HG02798 (cell line): ENCODE measurements at regions not wholly inside any gene's neighbourhood (a gene's known extent, or its start where the extent isn't known, plus 50 kb on each side); places are given as distances from the start of the nearest gene placed in this dataset.
"Not testable (repeated sequence)": the region's sequence is repeated elsewhere in the genome, so short reads cannot be mapped to it uniquely, and the experiment has no call there.

Experiments
- ATAC-seq: cut with Tn5 transposase; IDR thresholded peaks from one replicate; pipeline ENCODE4 v1.9.1; 2021; ENCODE audit warnings: mild to moderate bottlenecking; ENCODE audit not compliant: unreplicated experiment, poor library complexity

- ATAC-seq, result not testable (repeated sequence)
These were observed 87.4 kb upstream of the FCGR1A start for GRCh38 chr1:149695066-149695465.

DNA sequence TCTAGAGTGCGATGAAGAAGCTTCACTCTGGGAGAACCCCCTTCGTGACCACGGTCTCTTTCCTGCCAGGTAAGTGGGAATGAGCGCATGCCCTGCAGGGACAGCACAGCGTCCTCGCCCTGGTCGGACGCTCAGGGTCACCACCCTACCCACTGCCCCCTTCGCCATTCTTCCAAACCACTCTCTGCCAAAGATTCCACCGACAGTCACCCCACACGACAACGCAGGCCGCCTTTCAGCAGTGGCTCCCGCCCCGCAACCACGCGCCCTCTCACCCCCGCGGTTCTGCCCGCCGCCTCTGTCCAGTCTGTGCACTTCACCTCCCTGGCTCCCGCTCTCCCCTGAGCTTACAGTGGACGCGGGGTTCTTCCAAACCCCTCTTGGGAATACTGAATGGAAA is 82.3 kb upstream of the FCGR1A start:
- ATAC-seq, result not testable (repeated sequence)

DNA sequence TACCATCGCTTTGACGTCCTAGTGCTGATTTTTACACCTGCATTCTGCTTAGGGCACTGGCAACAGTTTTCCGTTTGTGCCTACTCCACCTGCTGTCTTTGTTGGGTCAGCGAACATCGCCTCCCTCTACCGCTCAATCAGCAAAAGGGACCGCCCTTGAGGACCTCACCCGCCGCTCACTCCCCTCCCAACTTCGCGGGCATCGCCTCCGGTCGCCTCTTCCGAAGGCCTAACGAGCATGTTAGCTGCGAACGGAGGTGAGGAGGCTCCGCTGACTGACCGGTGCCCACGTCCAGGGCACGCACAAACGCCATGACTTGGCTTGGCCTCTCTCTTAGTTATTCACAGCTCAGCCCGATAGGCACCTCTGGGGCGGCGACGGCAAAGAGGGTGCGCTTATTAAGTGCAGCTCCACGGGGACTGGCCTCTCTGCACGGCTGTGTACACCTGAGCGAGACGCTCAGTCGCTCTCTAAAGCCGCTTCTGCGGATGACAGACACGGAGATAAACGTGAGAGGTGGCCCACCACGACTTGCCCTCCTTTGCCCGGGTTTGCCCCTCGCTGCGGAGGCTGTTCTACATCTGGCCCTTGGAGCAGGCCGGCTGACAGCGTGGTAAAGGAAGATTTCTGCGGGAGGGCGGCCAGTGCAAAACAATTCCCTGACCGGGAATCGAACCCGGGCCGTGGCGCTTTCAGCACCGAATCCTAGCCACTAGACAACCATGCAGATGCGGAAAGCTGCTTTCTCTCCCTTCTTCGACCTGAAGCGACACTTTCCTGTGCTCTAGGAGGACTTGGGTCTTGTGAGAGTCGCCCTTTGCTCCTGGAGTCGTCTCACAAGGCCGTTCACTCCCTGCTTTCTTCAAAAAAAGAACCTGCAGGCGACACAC is 81.6 kb upstream of the FCGR1A start:
- not testable (repeated sequence) for ATAC-seq

DNA sequence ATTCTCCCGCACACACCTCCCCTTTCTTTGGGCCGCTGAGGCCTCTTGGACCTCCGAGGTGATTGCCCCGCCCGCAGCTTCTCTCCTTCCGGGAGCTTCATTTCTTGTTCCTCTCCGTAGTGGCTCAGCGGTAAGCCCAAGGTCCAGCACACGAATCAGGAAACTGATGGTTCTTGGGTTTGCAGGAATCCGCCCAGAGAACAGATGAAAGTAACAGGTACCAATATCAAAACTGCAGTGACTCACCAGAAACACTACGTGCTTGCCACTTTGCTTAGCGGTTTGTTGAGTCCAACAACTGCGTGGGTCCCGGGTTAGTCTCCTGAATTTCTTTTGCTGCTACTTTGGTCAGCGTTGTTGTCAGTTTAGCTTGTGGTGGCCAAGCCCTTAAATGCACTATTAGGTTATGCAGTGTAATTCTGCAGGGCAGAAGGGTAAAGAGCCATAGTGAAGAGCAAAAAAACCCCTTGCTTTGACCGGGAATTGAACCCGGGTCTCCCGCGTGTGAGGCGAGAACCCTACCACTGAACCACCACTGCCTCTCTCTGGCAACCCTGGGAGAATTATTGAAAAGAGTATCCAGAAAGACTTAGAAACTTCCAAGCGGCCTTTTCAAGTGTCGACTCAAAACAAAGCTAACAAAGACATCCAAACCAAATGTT is 74.2 kb upstream of the FCGR1A start:
- ATAC-seq, result peak; percentile 82

DNA sequence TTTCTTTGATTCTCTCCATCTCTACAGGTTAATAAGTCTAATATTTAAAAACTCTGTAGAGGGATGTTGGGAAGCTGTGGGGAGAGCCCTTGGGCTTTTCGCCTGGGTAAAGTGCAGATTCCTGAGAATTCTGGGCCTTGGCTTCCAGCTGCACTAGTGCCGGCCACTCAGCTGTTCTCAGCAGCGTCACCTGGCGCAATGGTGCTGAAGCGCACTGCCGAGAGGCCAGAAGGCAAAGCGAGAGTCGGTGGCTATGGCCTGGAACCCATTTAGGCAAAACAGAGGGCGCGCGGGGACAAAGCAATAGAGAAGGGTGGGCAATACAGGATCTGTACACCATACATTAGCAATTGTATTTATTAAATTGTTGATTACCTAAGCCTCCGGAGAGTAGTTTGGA is 70.8 kb upstream of the FCGR1A start:
- peak; percentile 71 for ATAC-seq

GRCh38 chr1:149712154-149712927 is 70.2 kb upstream of the FCGR1A start:
- ATAC-seq, result not testable (repeated sequence)

- not testable (repeated sequence) for ATAC-seq
These were observed 69.0 kb upstream of the FCGR1A start for GRCh38 chr1:149713513-149713912.

- not testable (repeated sequence) for ATAC-seq
These were observed 68.5 kb upstream of the FCGR1A start for GRCh38 chr1:149713952-149714351.

GRCh38 chr1:149724618-149725302 is 57.7 kb upstream of the FCGR1A start:
- not testable (repeated sequence) for ATAC-seq

DNA sequence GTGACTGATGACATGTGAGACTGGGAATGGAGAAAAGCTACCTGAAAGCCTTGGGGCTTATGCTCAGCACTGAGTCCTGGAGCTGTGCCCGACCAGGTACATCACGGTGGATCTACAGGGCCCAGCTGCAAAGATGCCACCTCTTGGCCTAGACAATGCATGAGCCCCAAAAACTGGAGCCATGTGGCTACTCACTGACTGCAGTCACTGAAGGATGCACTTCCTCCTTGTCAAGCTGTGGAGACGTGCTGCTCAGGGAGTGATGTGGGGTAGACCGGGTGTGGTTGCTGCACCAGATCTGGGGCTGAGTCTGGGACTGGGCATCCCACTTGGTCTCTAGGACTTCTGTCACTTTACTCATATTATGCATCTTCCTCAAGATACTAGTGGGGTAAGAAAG is 55.8 kb upstream of the FCGR1A start:
- ATAC-seq, result not testable (repeated sequence)

DNA sequence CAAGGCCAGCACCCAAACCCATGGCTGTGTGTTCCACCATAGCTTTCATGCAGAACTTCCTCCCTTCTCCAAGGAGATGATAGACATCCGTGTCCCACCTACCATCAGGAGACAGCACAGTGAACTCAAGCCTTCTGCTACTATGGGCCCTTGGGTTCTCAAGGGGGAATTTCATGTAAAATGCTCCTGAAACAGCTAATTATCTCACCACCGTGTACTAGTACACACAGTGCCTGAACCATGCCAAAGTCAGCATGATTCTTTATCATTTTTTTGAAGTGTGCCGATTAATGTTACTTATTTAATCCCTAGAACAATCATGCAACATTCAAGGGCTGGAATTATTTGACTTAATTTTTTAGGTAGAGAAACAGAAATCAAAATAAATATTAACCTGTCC is 53.9 kb upstream of the FCGR1A start:
- ATAC-seq, result not testable (repeated sequence)
